GM23248 (cell line): ENCODE measurements at regions not wholly inside any gene's neighbourhood (a gene's known extent, or its start where the extent isn't known, plus 50 kb on each side); places are given as distances from the start of the nearest gene placed in this dataset.

Experiments used
- DNase-seq: peaks from one replicate; pipeline ENCODE4 v3.0.0-alpha.2; 2015
- H2AFZ ChIP-seq: fragments of 200-600 bp; sonication (generic); 2 replicates; pipeline ENCODE4 v1.6.1; 2016; ENCODE audit warnings: antibody characterized with exemption
- H3F3A ChIP-seq: fragments of 200-600 bp; sonication (generic); 2 replicates; pipeline ENCODE4 v1.6.1; 2016; ENCODE audit warnings: mild to moderate bottlenecking, antibody characterized with exemption, mixed run types; ENCODE audit not compliant: insufficient read depth
- H3K27ac ChIP-seq: fragments of 200-600 bp; sonication (generic); 2 replicates; pipeline ENCODE4 v1.5.1; 2016; ENCODE audit warnings: mild to moderate bottlenecking
- H3K27me3 ChIP-seq: fragments of 200-600 bp; sonication (generic); replicated peaks from 2 replicates; pipeline ENCODE4 v1.6.1; 2016; ENCODE audit warnings: mild to moderate bottlenecking; ENCODE audit not compliant: insufficient read depth
- H3K36me3 ChIP-seq: fragments of 200-600 bp; sonication (generic); 2 replicates; pipeline ENCODE4 v1.6.1; 2016; ENCODE audit warnings: low read depth, mild to moderate bottlenecking
- H3K4me1 ChIP-seq: fragments of 200-600 bp; sonication (generic); 2 replicates; pipeline ENCODE4 v1.6.1; 2016; ENCODE audit warnings: mild to moderate bottlenecking; ENCODE audit not compliant: insufficient read depth
- H3K4me2 ChIP-seq: fragments of 200-600 bp; sonication (generic); one replicate; pipeline ENCODE4 v1.6.1; 2016; ENCODE audit warnings: mild to moderate bottlenecking; ENCODE audit not compliant: unreplicated experiment
- H3K4me3 ChIP-seq: fragments of 200-600 bp; sonication (generic); 2 replicates; pipeline ENCODE4 v1.5.1; 2016; ENCODE audit warnings: mild to moderate bottlenecking
- H3K79me2 ChIP-seq: fragments of 200-600 bp; sonication (generic); 2 replicates; pipeline ENCODE4 v1.6.1; 2016; ENCODE audit warnings: mild to moderate bottlenecking; ENCODE audit not compliant: insufficient read depth
- H3K9ac ChIP-seq: fragments of 200-600 bp; sonication (generic); 2 replicates; pipeline ENCODE4 v1.6.1; 2016; ENCODE audit warnings: mild to moderate bottlenecking
- H3K9me2 ChIP-seq: fragments of 200-600 bp; sonication (generic); 2 replicates; pipeline ENCODE4 v1.6.1; 2016; ENCODE audit warnings: mixed run types, mild to moderate bottlenecking, moderate library complexity; ENCODE audit not compliant: insufficient read depth
- H3K9me3 ChIP-seq: fragments of 200-600 bp; sonication (generic); one replicate; pipeline ENCODE4 v1.6.1; 2017; ENCODE audit warnings: low read depth
- H4K20me1 ChIP-seq: fragments of 200-600 bp; sonication (generic); 2 replicates; pipeline ENCODE4 v1.6.0; 2016; ENCODE audit not compliant: insufficient read depth
- EZH2 ChIP-seq: fragments of 200-600 bp; sonication (generic); IDR thresholded peaks from 2 replicates; pipeline ENCODE4 v1.6.1; 2018; ENCODE audit warnings: antibody characterized with exemption, mild to moderate bottlenecking; ENCODE audit not compliant: insufficient read depth, poor library complexity, severe bottlenecking
- EZH2phosphoT487 ChIP-seq: fragments of 200-600 bp; sonication (generic); IDR thresholded peaks from 2 replicates; pipeline ENCODE4 v1.6.1; 2018; ENCODE audit warnings: antibody characterized with exemption, moderate library complexity, mild to moderate bottlenecking, low read depth; ENCODE audit not compliant: insufficient read depth
- WGBS, 2 experiments: methylation state at CpG; one replicate each; pipeline ENCODE4 v1.1.6; 2015 to 2017; ENCODE audit warnings: low lambda C conversion rate in 2 of 2, low coverage in 1 of 2; ENCODE audit errors: missing lambda C conversion rate in 2 of 2; 5-methylcytosine and 5-hydroxymethylcytosine counted together
- in situ Hi-C: fragments of 300-500 bp; cut with MboI; formaldehyde crosslinking; loops from 2 replicates; pipeline ENCODE4 v1.15.0; 2020

DNA sequence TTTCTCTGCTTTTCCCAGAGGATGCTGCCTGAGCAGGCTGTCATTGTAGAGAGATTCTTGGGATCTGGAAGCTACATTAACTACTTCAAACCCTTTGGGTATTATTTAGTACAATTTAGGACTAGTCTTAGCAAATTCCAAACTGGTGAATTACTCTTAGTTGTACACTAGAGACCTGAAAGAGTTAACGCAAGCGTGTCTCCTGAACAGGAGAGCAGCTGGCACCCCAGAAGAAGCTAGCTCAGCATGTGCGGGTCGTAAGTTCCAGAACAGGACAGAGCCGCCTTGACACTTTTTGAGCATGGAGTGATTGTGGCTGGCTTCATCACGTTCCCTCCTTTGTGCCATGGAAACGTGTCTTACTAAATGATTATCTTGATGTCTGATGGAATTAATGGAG lies 495.7 kb upstream of the TPK1 start:
- no peaks in the 10 kb centered on the region for H3K9me2 ChIP-seq
- H3K36me3 ChIP-seq: no peaks in the 10 kb centered on the region
- 12 to 16% methylated on average over 7 of the region's 7 CpGs for WGBS, 2 experiments
- DNase-seq: no peak
- no peak overlapping the region for H3K4me2 ChIP-seq
- no peak overlapping the region for H2AFZ ChIP-seq
- H4K20me1 ChIP-seq: no peaks in the 10 kb centered on the region
- H3K4me3 ChIP-seq: no peak overlapping the region
- no peaks in the 10 kb centered on the region for H3K4me1 ChIP-seq
- TF ChIP-seq EZH2 (no peak), EZH2phosphoT487 (no peak)
- no peak overlapping the region for H3K27ac ChIP-seq
- H3K9ac ChIP-seq: no peak overlapping the region
- H3K27me3 ChIP-seq: no peaks in the 10 kb centered on the region
- peaks cover 4% of the 10 kb centered on the region for H3K9me3 ChIP-seq
- no peaks in the 10 kb centered on the region for H3F3A ChIP-seq
- no peaks in the 10 kb centered on the region for H3K79me2 ChIP-seq
- in situ Hi-C loops: no loop called here

GRCh38 chr7:145331076-145331475 lies 495.2 kb upstream of the TPK1 start:
- WGBS, 2 experiments: 3 to 6% methylated on average over 2 of the region's 2 CpGs
- H3K9me3 ChIP-seq: peaks cover 4% of the 10 kb centered on the region
- H3K4me3 ChIP-seq: no peak overlapping the region
- no peak overlapping the region for H3K27ac ChIP-seq
- H3F3A ChIP-seq: no peaks in the 10 kb centered on the region
- H3K27me3 ChIP-seq: no peaks in the 10 kb centered on the region
- H3K9me2 ChIP-seq: no peaks in the 10 kb centered on the region
- no peak overlapping the region for H3K9ac ChIP-seq
- no peaks in the 10 kb centered on the region for H4K20me1 ChIP-seq
- H3K4me1 ChIP-seq: no peaks in the 10 kb centered on the region
- H3K79me2 ChIP-seq: no peaks in the 10 kb centered on the region
- no peaks in the 10 kb centered on the region for H3K36me3 ChIP-seq
- TF ChIP-seq EZH2phosphoT487 (no peak), EZH2 (no peak)
- in situ Hi-C loops: no loop called here
- no peak overlapping the region for H2AFZ ChIP-seq
- no peak overlapping the region for H3K4me2 ChIP-seq
- no peak for DNase-seq

- Histone ChIP-seq H3K36me3 (no peaks in the 10 kb centered on the region), H3K27me3 (no peaks in the 10 kb centered on the region), H3K4me2 (no peak overlapping the region), H3F3A (no peaks in the 10 kb centered on the region), H3K4me1 (no peaks in the 10 kb centered on the region), H3K27ac (no peak overlapping the region), H2AFZ (no peak overlapping the region), H3K9me3 (no peaks in the 10 kb centered on the region), H4K20me1 (no peaks in the 10 kb centered on the region), H3K9ac (no peak overlapping the region), H3K9me2 (no peaks in the 10 kb centered on the region), H3K79me2 (no peaks in the 10 kb centered on the region), H3K4me3 (no peak overlapping the region)
- DNase-seq: no peak
- TF ChIP-seq EZH2phosphoT487 (no peak), EZH2 (no peak)
- 0 to 3% methylated on average over 1 of the region's 1 CpG for WGBS, 2 experiments
- in situ Hi-C loops: no loop called here
Observed at GRCh38 chr7:145327646-145328045, 491.8 kb upstream of the TPK1 start.

DNA sequence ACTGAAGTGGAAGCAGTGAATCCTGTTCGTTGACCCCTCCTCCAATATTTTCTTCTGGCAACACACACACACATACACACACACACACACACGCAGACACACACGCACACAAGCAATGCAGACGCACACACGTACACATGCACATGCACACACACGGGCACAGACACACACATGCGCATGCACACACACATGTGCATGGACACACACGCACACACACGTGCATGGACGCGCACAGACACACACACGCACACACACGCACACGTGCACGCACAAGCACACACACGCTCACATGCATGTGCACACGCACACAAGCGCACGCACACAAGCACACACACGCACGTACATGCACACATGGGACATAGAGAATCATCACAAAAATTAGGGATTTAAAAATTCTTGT lies 488.2 kb upstream of the TPK1 start:
- Histone ChIP-seq H3K4me3 (no peak overlapping the region), H2AFZ (no peak overlapping the region), H3K9me3 (peaks cover under 1% of the 10 kb centered on the region), H3K4me2 (no peak overlapping the region), H3K36me3 (no peaks in the 10 kb centered on the region), H3K79me2 (no peaks in the 10 kb centered on the region), H4K20me1 (no peaks in the 10 kb centered on the region), H3K27me3 (no peaks in the 10 kb centered on the region), H3K9me2 (no peaks in the 10 kb centered on the region), H3K4me1 (no peaks in the 10 kb centered on the region), H3F3A (no peaks in the 10 kb centered on the region), H3K9ac (no peak overlapping the region), H3K27ac (no peak overlapping the region)
- DNase-seq: no peak
- no peak for TF ChIP-seq EZH2
- TF ChIP-seq EZH2phosphoT487: no peak
- in situ Hi-C loops: no loop called here
- 66 to 67% methylated on average over 20 to 21 of the region's 21 CpGs for WGBS, 2 experiments

- no peak overlapping the region for H3K4me2 ChIP-seq
- no peaks in the 10 kb centered on the region for H3K9me2 ChIP-seq
- H3K79me2 ChIP-seq: no peaks in the 10 kb centered on the region
- WGBS, 2 experiments: 19 to 22% methylated on average over 2 of the region's 2 CpGs
- H3F3A ChIP-seq: no peaks in the 10 kb centered on the region
- no peaks in the 10 kb centered on the region for H3K36me3 ChIP-seq
- H4K20me1 ChIP-seq: no peaks in the 10 kb centered on the region
- peaks cover 5% of the 10 kb centered on the region for H3K9me3 ChIP-seq
- no peak overlapping the region for H3K4me3 ChIP-seq
- in situ Hi-C loops: no loop called here
- H3K27ac ChIP-seq: no peak overlapping the region
- no peak overlapping the region for H2AFZ ChIP-seq
- H3K9ac ChIP-seq: no peak overlapping the region
- TF ChIP-seq EZH2 (no peak), EZH2phosphoT487 (no peak)
- no peaks in the 10 kb centered on the region for H3K27me3 ChIP-seq
- H3K4me1 ChIP-seq: no peaks in the 10 kb centered on the region
- no peak for DNase-seq
Observed at GRCh38 chr7:145313551-145313950, 477.7 kb upstream of the TPK1 start.
